ENCODE measurements at regions not wholly inside any gene's neighbourhood (a gene's known extent, or its start where the extent isn't known, plus 50 kb on each side); places are given as distances from the start of the nearest gene placed in this dataset.

GRCh38 chr13:53445686-53446085 is 417.1 kb downstream of the OLFM4 start:
- FAIRE-seq, result no peak
- no peak overlapping the region for H3K27ac ChIP-seq (ENCODE audit: control insufficient read depth, insufficient read depth, low read length)
- H3K36me3 ChIP-seq (ENCODE audit: control insufficient read depth in 2 of 2, extremely low read depth in 1 of 2, insufficient read depth in 2 of 2, low read length in 2 of 2), result no peaks in the 10 kb centered on the region
- H2AFZ ChIP-seq (ENCODE audit: control insufficient read depth, low read length), result no peak overlapping the region
- no peak overlapping the region for H3K9ac ChIP-seq (ENCODE audit: control insufficient read depth, extremely low read depth, insufficient read depth, low read length)
- no peaks in the 10 kb centered on the region for H3K27me3 ChIP-seq (ENCODE audit: control insufficient read depth, extremely low read depth, insufficient read depth, low read length)
- dilution Hi-C loops (cut with MboI; ENCODE audit: extremely low pct_ligation_motif_present, low sequenced_read_pairs), result no loop called here
- H3K4me1 ChIP-seq (ENCODE audit: control insufficient read depth, extremely low read depth, insufficient read depth, low read length), result no peaks in the 10 kb centered on the region
- DNase-seq (ENCODE audit: low read depth, low spot score), result no peak
- no peak overlapping the region for H3K4me3 ChIP-seq (ENCODE audit: control insufficient read depth in 2 of 3, extremely low read depth in 1 of 3, insufficient read depth in 2 of 3, low read depth in 1 of 3, low read length in 3 of 3)
- no peaks in the 10 kb centered on the region for H3K9me3 ChIP-seq (ENCODE audit: control insufficient read depth, low read depth, low read length)
- no peaks in the 10 kb centered on the region for H3K79me2 ChIP-seq (ENCODE audit: control insufficient read depth, insufficient read depth, low read length)
- H3K4me2 ChIP-seq (ENCODE audit: control insufficient read depth, extremely low read depth, insufficient read depth, low read depth, low read length), result no peak overlapping the region
- H3K9me1 ChIP-seq (ENCODE audit: control insufficient read depth, extremely low read depth, insufficient read depth, low read length), result no peaks in the 10 kb centered on the region
- no peaks in the 10 kb centered on the region for H4K20me1 ChIP-seq (ENCODE audit: control insufficient read depth, extremely low read depth, insufficient read depth, low read length)
- TF ChIP-seq EZH2 (IDR thresholded peaks at IDR 0.05; ENCODE audit: low read length), result no peak
- TF ChIP-seq CTCF (optimal IDR thresholded peaks at IDR 0.05 in 1 of 3, IDR thresholded peaks at IDR 0.05 in 1 of 3, conservative IDR thresholded peaks at IDR 0.05 in 1 of 3; ENCODE audit: extremely low read depth in 1 of 3, insufficient read depth in 2 of 3, low read length in 3 of 3), result no peak

- TF ChIP-seq EZH2 (IDR thresholded peaks at IDR 0.05; ENCODE audit: low read length) (no peak), CTCF (optimal IDR thresholded peaks at IDR 0.05 in 1 of 3, IDR thresholded peaks at IDR 0.05 in 1 of 3, conservative IDR thresholded peaks at IDR 0.05 in 1 of 3; ENCODE audit: extremely low read depth in 1 of 3, insufficient read depth in 2 of 3, low read length in 3 of 3) (no peak)
- DNase-seq (ENCODE audit: low read depth, low spot score), result no peak
- Histone ChIP-seq H3K36me3 (ENCODE audit: control insufficient read depth in 2 of 2, extremely low read depth in 1 of 2, insufficient read depth in 2 of 2, low read length in 2 of 2) (no peaks in the 10 kb centered on the region), H3K4me3 (ENCODE audit: control insufficient read depth in 2 of 3, extremely low read depth in 1 of 3, insufficient read depth in 2 of 3, low read depth in 1 of 3, low read length in 3 of 3) (no peak overlapping the region), H3K27me3 (ENCODE audit: control insufficient read depth, extremely low read depth, insufficient read depth, low read length) (no peaks in the 10 kb centered on the region), H3K9ac (ENCODE audit: control insufficient read depth, extremely low read depth, insufficient read depth, low read length) (no peak overlapping the region), H3K4me1 (ENCODE audit: control insufficient read depth, extremely low read depth, insufficient read depth, low read length) (no peaks in the 10 kb centered on the region), H3K79me2 (ENCODE audit: control insufficient read depth, insufficient read depth, low read length) (no peaks in the 10 kb centered on the region), H2AFZ (ENCODE audit: control insufficient read depth, low read length) (no peak overlapping the region), H3K4me2 (ENCODE audit: control insufficient read depth, extremely low read depth, insufficient read depth, low read depth, low read length) (no peak overlapping the region), H4K20me1 (ENCODE audit: control insufficient read depth, extremely low read depth, insufficient read depth, low read length) (no peaks in the 10 kb centered on the region), H3K27ac (ENCODE audit: control insufficient read depth, insufficient read depth, low read length) (no peak overlapping the region), H3K9me1 (ENCODE audit: control insufficient read depth, extremely low read depth, insufficient read depth, low read length) (no peaks in the 10 kb centered on the region), H3K9me3 (ENCODE audit: control insufficient read depth, low read depth, low read length) (no peaks in the 10 kb centered on the region)
- FAIRE-seq, result no peak
- dilution Hi-C loops (cut with MboI; ENCODE audit: extremely low pct_ligation_motif_present, low sequenced_read_pairs), result no loop called here
Measured at GRCh38 chr13:53447456-53447855, 418.8 kb downstream of the OLFM4 start.
